Keratinocyte (primary cell): ENCODE measurements at regions not wholly inside any gene's neighbourhood (a gene's known extent, or its start where the extent isn't known, plus 50 kb on each side); places are given as distances from the start of the nearest gene placed in this dataset.
"Not testable (repeated sequence)": the region's sequence is repeated elsewhere in the genome, so short reads cannot be mapped to it uniquely, and the experiment has no call there.

Source experiments
- DNase-seq: peaks from one replicate; pipeline ENCODE4 v3.0.0-alpha.2; 2011; ENCODE audit warnings: low read depth, missing footprints, low spot score
- FAIRE-seq: peaks from 2 replicates; lab custom pipeline; 2011; peaks lifted over from hg19 to GRCh38; lab: Jason Lieb, UNC
- H2AFZ ChIP-seq: 2 replicates; pipeline ENCODE4 v1.6.0; 2012; ENCODE audit warnings: low read length, control low read depth, inconsistent platforms; ENCODE audit not compliant: control insufficient read depth
- H3K27ac ChIP-seq: 2 replicates; pipeline ENCODE4 v1.5.1; 2011; ENCODE audit warnings: low read length; ENCODE audit not compliant: control insufficient read depth, insufficient read depth
- H3K27me3 ChIP-seq: 3 replicates; pipeline ENCODE4 v1.6.0; 2011; ENCODE audit warnings: low read length; ENCODE audit not compliant: control insufficient read depth, insufficient read depth; ENCODE audit errors: extremely low read depth
- H3K36me3 ChIP-seq, 2 experiments: 2 replicates in 1 of 2; 3 replicates in 1 of 2; pipeline ENCODE4 v1.5.1; 2011; ENCODE audit warnings: low read length in 2 of 2, mild to moderate bottlenecking in 1 of 2; ENCODE audit not compliant: control insufficient read depth in 2 of 2, insufficient read depth in 2 of 2; ENCODE audit errors: extremely low read depth in 1 of 2
- H3K4me1 ChIP-seq: 3 replicates; pipeline ENCODE4 v1.5.1; 2011; ENCODE audit warnings: low read length; ENCODE audit not compliant: control insufficient read depth, insufficient read depth; ENCODE audit errors: extremely low read depth
- H3K4me2 ChIP-seq: 3 replicates; pipeline ENCODE4 v1.6.0; 2011; ENCODE audit warnings: low read depth, low read length; ENCODE audit not compliant: control insufficient read depth, insufficient read depth; ENCODE audit errors: extremely low read depth
- H3K4me3 ChIP-seq, 3 experiments: fragments of 200-600 bp in 1 of 3; sonication (generic) in 1 of 3; 2 replicates in 2 of 3; 3 replicates in 1 of 3; pipeline ENCODE4 v1.5.1; 2011 to 2016; ENCODE audit warnings: low read length in 3 of 3, mild to moderate bottlenecking in 3 of 3, control low read depth in 2 of 3, inconsistent platforms in 1 of 3, low read depth in 1 of 3, mixed read lengths in 1 of 3, mixed run types in 1 of 3, moderate library complexity in 1 of 3; ENCODE audit not compliant: control insufficient read depth in 2 of 3, insufficient read depth in 2 of 3; ENCODE audit errors: extremely low read depth in 1 of 3
- H3K79me2 ChIP-seq: 2 replicates; pipeline ENCODE4 v1.6.0; 2012; ENCODE audit warnings: low read length; ENCODE audit not compliant: control insufficient read depth, insufficient read depth
- H3K9ac ChIP-seq: 3 replicates; pipeline ENCODE4 v1.6.0; 2011; ENCODE audit warnings: low read length; ENCODE audit not compliant: control insufficient read depth, insufficient read depth; ENCODE audit errors: extremely low read depth
- H3K9me1 ChIP-seq: 3 replicates; pipeline ENCODE4 v1.6.0; 2011; ENCODE audit warnings: low read length; ENCODE audit not compliant: control insufficient read depth, insufficient read depth; ENCODE audit errors: extremely low read depth
- H3K9me3 ChIP-seq: 2 replicates; pipeline ENCODE4 v1.5.1; 2012; ENCODE audit warnings: low read depth, low read length; ENCODE audit not compliant: control insufficient read depth
- H4K20me1 ChIP-seq: 3 replicates; pipeline ENCODE4 v1.6.0; 2011; ENCODE audit warnings: low read length; ENCODE audit not compliant: control insufficient read depth, insufficient read depth; ENCODE audit errors: extremely low read depth
- EZH2 ChIP-seq: IDR thresholded peaks from one replicate; pipeline ENCODE4 v1.6.1; 2012; ENCODE audit warnings: inconsistent platforms, mild to moderate bottlenecking, low read length, moderate library complexity
- dilution Hi-C: fragments of 300-500 bp; cut with MboI; formaldehyde crosslinking; loops from one replicate; pipeline ENCODE4 v1.7.0; 2020; ENCODE audit warnings: low sequenced_read_pairs; ENCODE audit not compliant: extremely low pct_ligation_motif_present
- TF ChIP-seq, protein P1 (sequence below), 3 experiments: IDR thresholded peaks in 1 of 3; conservative IDR thresholded peaks in 1 of 3; optimal IDR thresholded peaks in 1 of 3; 2 replicates in 2 of 3; 3 replicates in 1 of 3; pipeline versions ENCODE3 to v1.5.1; 2011; ENCODE audit warnings: low read length in 3 of 3, mild to moderate bottlenecking in 3 of 3, moderate library complexity in 2 of 3, control low read depth in 1 of 3, inconsistent platforms in 1 of 3; ENCODE audit not compliant: insufficient read depth in 2 of 3; ENCODE audit errors: extremely low read depth in 1 of 3

DNA sequence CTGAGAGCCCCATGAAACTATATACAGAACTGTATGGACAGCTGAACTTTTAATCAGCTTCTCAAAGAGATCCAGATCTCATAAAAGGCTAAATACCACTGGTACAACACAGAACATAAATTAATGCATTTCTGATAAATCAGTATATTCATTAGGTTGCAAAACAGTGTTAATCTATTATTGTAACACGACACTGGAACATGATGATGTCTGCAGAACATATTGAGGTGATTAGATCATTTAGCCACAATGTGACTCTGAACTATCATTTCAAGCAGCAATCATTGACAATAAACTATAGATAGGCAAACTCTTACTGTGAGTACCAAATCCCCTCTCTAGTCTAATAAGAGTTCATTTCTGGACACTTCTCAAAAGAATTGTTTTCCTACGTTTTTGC, 50.3 kb downstream of the GASK1B start:
- no peaks in the 10 kb centered on the region for H3K27me3 ChIP-seq
- dilution Hi-C loops = no loop called here
- H3K4me3 ChIP-seq = no peak overlapping the region
- no peaks in the 10 kb centered on the region for H3K36me3 ChIP-seq
- H3K4me1 ChIP-seq = no peaks in the 10 kb centered on the region
- H3K79me2 ChIP-seq = no peaks in the 10 kb centered on the region
- no peak for TF ChIP-seq EZH2
- TF ChIP-seq, protein P1, sequence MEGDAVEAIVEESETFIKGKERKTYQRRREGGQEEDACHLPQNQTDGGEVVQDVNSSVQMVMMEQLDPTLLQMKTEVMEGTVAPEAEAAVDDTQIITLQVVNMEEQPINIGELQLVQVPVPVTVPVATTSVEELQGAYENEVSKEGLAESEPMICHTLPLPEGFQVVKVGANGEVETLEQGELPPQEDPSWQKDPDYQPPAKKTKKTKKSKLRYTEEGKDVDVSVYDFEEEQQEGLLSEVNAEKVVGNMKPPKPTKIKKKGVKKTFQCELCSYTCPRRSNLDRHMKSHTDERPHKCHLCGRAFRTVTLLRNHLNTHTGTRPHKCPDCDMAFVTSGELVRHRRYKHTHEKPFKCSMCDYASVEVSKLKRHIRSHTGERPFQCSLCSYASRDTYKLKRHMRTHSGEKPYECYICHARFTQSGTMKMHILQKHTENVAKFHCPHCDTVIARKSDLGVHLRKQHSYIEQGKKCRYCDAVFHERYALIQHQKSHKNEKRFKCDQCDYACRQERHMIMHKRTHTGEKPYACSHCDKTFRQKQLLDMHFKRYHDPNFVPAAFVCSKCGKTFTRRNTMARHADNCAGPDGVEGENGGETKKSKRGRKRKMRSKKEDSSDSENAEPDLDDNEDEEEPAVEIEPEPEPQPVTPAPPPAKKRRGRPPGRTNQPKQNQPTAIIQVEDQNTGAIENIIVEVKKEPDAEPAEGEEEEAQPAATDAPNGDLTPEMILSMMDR (optimal IDR thresholded peaks at IDR 0.05 in 1 of 3, IDR thresholded peaks at IDR 0.05 in 1 of 3, conservative IDR thresholded peaks at IDR 0.05 in 1 of 3; ENCODE audit: extremely low read depth in 1 of 3, insufficient read depth in 2 of 3, low read length in 3 of 3) = no peak
- H3K27ac ChIP-seq = no peak overlapping the region
- no peaks in the 10 kb centered on the region for H3K9me3 ChIP-seq
- no peaks in the 10 kb centered on the region for H3K9me1 ChIP-seq
- DNase-seq = no peak
- H3K9ac ChIP-seq = no peak overlapping the region
- no peak overlapping the region for H3K4me2 ChIP-seq
- FAIRE-seq = no peak
- no peak overlapping the region for H2AFZ ChIP-seq
- no peaks in the 10 kb centered on the region for H4K20me1 ChIP-seq

DNA sequence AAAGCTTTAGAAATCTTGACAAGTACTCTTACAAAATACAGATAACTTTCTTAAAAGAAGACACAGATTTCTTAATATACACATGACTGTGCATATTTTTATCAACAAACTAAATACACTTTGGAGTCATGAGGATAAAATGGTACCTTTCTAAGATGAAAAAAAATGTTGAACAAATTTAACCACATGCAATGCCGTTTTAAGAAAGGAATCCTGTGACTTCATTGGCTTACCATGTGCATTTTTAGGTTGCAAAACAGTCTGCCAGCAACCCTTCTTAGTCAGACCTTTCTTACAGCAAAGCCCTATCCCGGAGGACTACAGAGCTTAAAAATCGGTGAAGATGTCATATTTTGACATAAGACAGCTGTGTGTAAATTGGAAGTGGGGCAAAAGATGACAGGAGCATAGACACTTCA, 51.7 kb downstream of the GASK1B start:
- Histone ChIP-seq H3K4me3 (no peak overlapping the region), H3K79me2 (no peaks in the 10 kb centered on the region), H2AFZ (no peak overlapping the region), H3K9ac (no peak overlapping the region), H3K27me3 (no peaks in the 10 kb centered on the region), H3K9me1 (no peaks in the 10 kb centered on the region), H3K4me2 (no peak overlapping the region), H3K36me3 (no peaks in the 10 kb centered on the region), H4K20me1 (no peaks in the 10 kb centered on the region), H3K27ac (no peak overlapping the region), H3K4me1 (no peaks in the 10 kb centered on the region), H3K9me3 (no peaks in the 10 kb centered on the region)
- dilution Hi-C loops = no loop called here
- FAIRE-seq (no peak), DNase-seq (no peak)
- TF ChIP-seq, protein P1 (optimal IDR thresholded peaks at IDR 0.05 in 1 of 3, IDR thresholded peaks at IDR 0.05 in 1 of 3, conservative IDR thresholded peaks at IDR 0.05 in 1 of 3; ENCODE audit: extremely low read depth in 1 of 3, insufficient read depth in 2 of 3, low read length in 3 of 3) = no peak
- no peak for TF ChIP-seq EZH2

DNA sequence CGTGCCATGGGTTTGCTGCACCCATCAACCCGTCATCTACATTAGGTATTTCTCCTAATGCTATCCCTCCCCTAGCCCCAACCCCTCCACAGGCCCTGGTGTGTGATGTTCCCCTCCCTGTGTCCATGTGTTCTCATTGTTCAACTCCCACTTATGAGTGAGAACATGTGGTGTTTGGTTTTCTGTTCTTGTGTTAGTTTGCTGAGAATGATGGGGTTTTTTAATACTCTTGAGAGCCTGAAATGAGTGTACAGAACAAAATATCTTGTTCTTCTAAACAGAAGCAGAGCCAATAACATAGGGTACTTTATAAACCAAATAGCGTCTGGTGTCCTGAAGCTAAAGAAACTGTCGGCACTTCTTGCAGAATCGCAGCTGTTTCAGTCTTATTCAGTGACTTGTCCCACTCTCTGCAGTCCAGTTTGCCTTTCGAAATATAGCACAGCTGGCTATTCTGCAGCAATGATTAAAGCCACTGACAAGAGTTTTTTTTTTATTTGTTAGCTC, 52.1 kb downstream of the GASK1B start:
- H3K9me1 ChIP-seq, FAIRE-seq, H3K9me3 ChIP-seq, H3K27ac ChIP-seq, H4K20me1 ChIP-seq, DNase-seq, H3K36me3 ChIP-seq, H2AFZ ChIP-seq, H3K4me3 ChIP-seq, dilution Hi-C loops, H3K4me1 ChIP-seq, H3K79me2 ChIP-seq, H3K9ac ChIP-seq, H3K4me2 ChIP-seq, H3K27me3 ChIP-seq: not testable (repeated sequence)
